ENCODE measurements at regions not wholly inside any gene's neighbourhood (a gene's known extent, or its start where the extent isn't known, plus 50 kb on each side); places are given as distances from the start of the nearest gene placed in this dataset.

GRCh38 chr15:47968593-47968992 lies 152.2 kb upstream of the SLC24A5 start:
- no peak for TF ChIP-seq PATZ1 (CRISPR knock-in tag; IDR thresholded peaks at IDR 0.05; ENCODE audit: borderline replicate concordance)
- no peak for TF ChIP-seq PPARA (CRISPR knock-in tag; IDR thresholded peaks at IDR 0.05; ENCODE audit: borderline replicate concordance)
- no peak for TF ChIP-seq ZFP3 (CRISPR knock-in tag; IDR thresholded peaks at IDR 0.05)
- TF ChIP-seq ISL1 (CRISPR knock-in tag; IDR thresholded peaks at IDR 0.05): no peak
- no peak for TF ChIP-seq ARNTL (CRISPR knock-in tag; IDR thresholded peaks at IDR 0.05; ENCODE audit: borderline replicate concordance, low read depth)
- no peak for TF ChIP-seq BACH2 (CRISPR knock-in tag; IDR thresholded peaks at IDR 0.05; ENCODE audit: borderline replicate concordance)
- no peak for TF ChIP-seq POU6F1 (CRISPR knock-in tag; IDR thresholded peaks at IDR 0.05; ENCODE audit: borderline replicate concordance, low read depth)
- TF ChIP-seq SNAI2 (CRISPR knock-in tag; IDR thresholded peaks at IDR 0.05): no peak
- no peak for TF ChIP-seq CREB5 (CRISPR knock-in tag; IDR thresholded peaks at IDR 0.05; ENCODE audit: low read depth)
- TF ChIP-seq ZFP30 (CRISPR knock-in tag; IDR thresholded peaks at IDR 0.05): no peak
- no peak for TF ChIP-seq ZNF8 (CRISPR knock-in tag; IDR thresholded peaks at IDR 0.05)

Data from SK-N-SH treated with all-trans-retinoic acid at 6 μM for 48 hours (cell line).